GM12878 (cell line): ENCODE measurements at regions not wholly inside any gene's neighbourhood (a gene's known extent, or its start where the extent isn't known, plus 50 kb on each side); places are given as distances from the start of the nearest gene placed in this dataset.

ENCODE experiments used
- BCLAF1 ChIP-seq: fragments of 450-650 bp; IDR thresholded peaks from 2 replicates; pipeline ENCODE4 v1.6.1; 2017; ENCODE audit warnings: antibody characterized with exemption, mild to moderate bottlenecking, moderate library complexity
- BRCA1 ChIP-seq: IDR thresholded peaks from 2 replicates; pipeline ENCODE4 v1.6.1; 2011; ENCODE audit warnings: low read depth, low read length, improper control_type of control experiment
- CEBPB ChIP-seq, 2 experiments: fragments of 150-350 bp in 1 of 2; IDR thresholded peaks; 2 replicates each; pipeline ENCODE4 v1.6.1; 2012 to 2014; ENCODE audit warnings: low read depth in 2 of 2, low read length in 2 of 2, borderline replicate concordance in 1 of 2, inconsistent platforms in 1 of 2
- CHD4 ChIP-seq: fragments of 200-600 bp; sonication (generic); IDR thresholded peaks from 2 replicates; pipeline ENCODE4 v1.6.1; 2016; ENCODE audit warnings: mild to moderate bottlenecking
- HDGF ChIP-seq: fragments of 450-650 bp; IDR thresholded peaks from 2 replicates; pipeline ENCODE4 v1.6.1; 2016; ENCODE audit warnings: antibody characterized with exemption
- NFYB ChIP-seq: IDR thresholded peaks from 2 replicates; pipeline ENCODE4 v1.6.1; 2011; ENCODE audit warnings: low read depth, mild to moderate bottlenecking, low read length, improper control_type of control experiment, moderate library complexity; ENCODE audit not compliant: insufficient read depth
- POLR2A ChIP-seq: IDR thresholded peaks from 2 replicates; pipeline ENCODE4 v1.6.1; 2011; ENCODE audit warnings: low read depth, mild to moderate bottlenecking, low read length
- SUPT20H ChIP-seq: IDR thresholded peaks from 2 replicates; pipeline ENCODE4 v1.6.1; 2011; ENCODE audit warnings: low read depth, mild to moderate bottlenecking, low read length, moderate library complexity, borderline replicate concordance; ENCODE audit not compliant: control insufficient read depth
- SUZ12 ChIP-seq: fragments of 200-600 bp; sonication (generic); IDR thresholded peaks from one replicate; pipeline ENCODE4 v1.6.1; 2018; ENCODE audit warnings: antibody characterized with exemption, mild to moderate bottlenecking; ENCODE audit not compliant: unreplicated experiment
- USF2 ChIP-seq: IDR thresholded peaks from 2 replicates; pipeline ENCODE4 v1.6.1; 2011; ENCODE audit warnings: low read depth, low read length, improper control_type of control experiment, borderline replicate concordance
- TF ChIP-seq, protein P1 (sequence below): fragments of 450-650 bp; IDR thresholded peaks from 2 replicates; pipeline ENCODE4 v1.6.1; 2017; ENCODE audit warnings: mild to moderate bottlenecking, moderate library complexity
- TF ChIP-seq, protein P2 (sequence below), 3 experiments: IDR thresholded peaks in 2 of 3; conservative IDR thresholded peaks in 1 of 3; 2 replicates each; pipeline ENCODE4 v1.5.1; 2011; ENCODE audit warnings: low read depth in 3 of 3, low read length in 3 of 3, mild to moderate bottlenecking in 3 of 3, control low read depth in 2 of 3, moderate library complexity in 2 of 3, inconsistent platforms in 1 of 3, mixed read lengths in 1 of 3; ENCODE audit not compliant: control insufficient read depth in 2 of 3, insufficient read depth in 1 of 3; ENCODE audit errors: extremely low read depth in 1 of 3

- no peak for TF ChIP-seq NFYB
- no peak for TF ChIP-seq BCLAF1
- no peak for TF ChIP-seq USF2
- no peak for TF ChIP-seq POLR2A
- no peak for TF ChIP-seq HDGF
- no peak for TF ChIP-seq CHD4
- TF ChIP-seq SUZ12: no peak
- TF ChIP-seq BRCA1: no peak
- no peak for TF ChIP-seq CEBPB (IDR thresholded peaks at IDR 0.05; ENCODE audit: borderline replicate concordance in 1 of 2, low read depth in 2 of 2, low read length in 2 of 2)
- TF ChIP-seq, protein P1, sequence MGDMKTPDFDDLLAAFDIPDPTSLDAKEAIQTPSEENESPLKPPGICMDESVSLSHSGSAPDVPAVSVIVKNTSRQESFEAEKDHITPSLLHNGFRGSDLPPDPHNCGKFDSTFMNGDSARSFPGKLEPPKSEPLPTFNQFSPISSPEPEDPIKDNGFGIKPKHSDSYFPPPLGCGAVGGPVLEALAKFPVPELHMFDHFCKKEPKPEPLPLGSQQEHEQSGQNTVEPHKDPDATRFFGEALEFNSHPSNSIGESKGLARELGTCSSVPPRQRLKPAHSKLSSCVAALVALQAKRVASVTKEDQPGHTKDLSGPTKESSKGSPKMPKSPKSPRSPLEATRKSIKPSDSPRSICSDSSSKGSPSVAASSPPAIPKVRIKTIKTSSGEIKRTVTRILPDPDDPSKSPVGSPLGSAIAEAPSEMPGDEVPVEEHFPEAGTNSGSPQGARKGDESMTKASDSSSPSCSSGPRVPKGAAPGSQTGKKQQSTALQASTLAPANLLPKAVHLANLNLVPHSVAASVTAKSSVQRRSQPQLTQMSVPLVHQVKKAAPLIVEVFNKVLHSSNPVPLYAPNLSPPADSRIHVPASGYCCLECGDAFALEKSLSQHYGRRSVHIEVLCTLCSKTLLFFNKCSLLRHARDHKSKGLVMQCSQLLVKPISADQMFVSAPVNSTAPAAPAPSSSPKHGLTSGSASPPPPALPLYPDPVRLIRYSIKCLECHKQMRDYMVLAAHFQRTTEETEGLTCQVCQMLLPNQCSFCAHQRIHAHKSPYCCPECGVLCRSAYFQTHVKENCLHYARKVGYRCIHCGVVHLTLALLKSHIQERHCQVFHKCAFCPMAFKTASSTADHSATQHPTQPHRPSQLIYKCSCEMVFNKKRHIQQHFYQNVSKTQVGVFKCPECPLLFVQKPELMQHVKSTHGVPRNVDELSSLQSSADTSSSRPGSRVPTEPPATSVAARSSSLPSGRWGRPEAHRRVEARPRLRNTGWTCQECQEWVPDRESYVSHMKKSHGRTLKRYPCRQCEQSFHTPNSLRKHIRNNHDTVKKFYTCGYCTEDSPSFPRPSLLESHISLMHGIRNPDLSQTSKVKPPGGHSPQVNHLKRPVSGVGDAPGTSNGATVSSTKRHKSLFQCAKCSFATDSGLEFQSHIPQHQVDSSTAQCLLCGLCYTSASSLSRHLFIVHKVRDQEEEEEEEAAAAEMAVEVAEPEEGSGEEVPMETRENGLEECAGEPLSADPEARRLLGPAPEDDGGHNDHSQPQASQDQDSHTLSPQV: no peak
- TF ChIP-seq, protein P2, sequence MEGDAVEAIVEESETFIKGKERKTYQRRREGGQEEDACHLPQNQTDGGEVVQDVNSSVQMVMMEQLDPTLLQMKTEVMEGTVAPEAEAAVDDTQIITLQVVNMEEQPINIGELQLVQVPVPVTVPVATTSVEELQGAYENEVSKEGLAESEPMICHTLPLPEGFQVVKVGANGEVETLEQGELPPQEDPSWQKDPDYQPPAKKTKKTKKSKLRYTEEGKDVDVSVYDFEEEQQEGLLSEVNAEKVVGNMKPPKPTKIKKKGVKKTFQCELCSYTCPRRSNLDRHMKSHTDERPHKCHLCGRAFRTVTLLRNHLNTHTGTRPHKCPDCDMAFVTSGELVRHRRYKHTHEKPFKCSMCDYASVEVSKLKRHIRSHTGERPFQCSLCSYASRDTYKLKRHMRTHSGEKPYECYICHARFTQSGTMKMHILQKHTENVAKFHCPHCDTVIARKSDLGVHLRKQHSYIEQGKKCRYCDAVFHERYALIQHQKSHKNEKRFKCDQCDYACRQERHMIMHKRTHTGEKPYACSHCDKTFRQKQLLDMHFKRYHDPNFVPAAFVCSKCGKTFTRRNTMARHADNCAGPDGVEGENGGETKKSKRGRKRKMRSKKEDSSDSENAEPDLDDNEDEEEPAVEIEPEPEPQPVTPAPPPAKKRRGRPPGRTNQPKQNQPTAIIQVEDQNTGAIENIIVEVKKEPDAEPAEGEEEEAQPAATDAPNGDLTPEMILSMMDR (IDR thresholded peaks at IDR 0.05 in 2 of 3, conservative IDR thresholded peaks at IDR 0.05 in 1 of 3; ENCODE audit: control insufficient read depth in 2 of 3, extremely low read depth in 1 of 3, insufficient read depth in 1 of 3, low read depth in 3 of 3, low read length in 3 of 3): no peak
- TF ChIP-seq SUPT20H: no peak
Measured at GRCh38 chr5:38651806-38652205, 95.4 kb upstream of the LIFR start.
